Activated CD8-positive, alpha-beta T cell treated with anti-CD3 and anti-CD28 coated beads, Interleukin-2, amount 10 ng/mL, durations not matched to agents 7 days and 5 days (primary cell): ENCODE measurements at regions not wholly inside any gene's neighbourhood (a gene's known extent, or its start where the extent isn't known, plus 50 kb on each side); places are given as distances from the start of the nearest gene placed in this dataset.
"Not testable (repeated sequence)": the region's sequence is repeated elsewhere in the genome, so short reads cannot be mapped to it uniquely, and the experiment has no call there.

ENCODE experiments used
- ATAC-seq: fragments of 150-1000 bp; cut with Tn5 transposase; one replicate; pipeline ENCODE4 v1.10.0; 2021; ENCODE audit warnings: moderate library complexity
- CTCF ChIA-PET: fragments of 350-600 bp; sonication (Branson Sonifier 250); formaldehyde crosslinking; loops from one replicate; lab custom pipeline; 2021; ENCODE audit warnings: antibody characterized with exemption; lab: Charles Lee
- POLR2A ChIA-PET: fragments of 350-600 bp; sonication (Branson Sonifier 250); formaldehyde crosslinking; loops from one replicate; lab custom pipeline; 2021; ENCODE audit warnings: antibody characterized with exemption; lab: Charles Lee
- DNase-seq: peaks from one replicate; pipeline ENCODE4 v3.0.0-alpha.2; 2020
- H3K27ac Mint-ChIP-seq: one replicate; pipeline ENCODE4 v1.8.0; 2021; ENCODE audit warnings: mild to moderate bottlenecking, mixed read lengths
- H3K27me3 Mint-ChIP-seq: one replicate; pipeline ENCODE4 v1.8.0; 2021; ENCODE audit warnings: low read depth, mixed read lengths
- H3K36me3 Mint-ChIP-seq: one replicate; pipeline ENCODE4 v1.8.0; 2021; ENCODE audit warnings: low read depth, mixed read lengths
- H3K4me1 Mint-ChIP-seq: one replicate; pipeline ENCODE4 v1.8.0; 2021; ENCODE audit warnings: low read depth, mixed read lengths
- H3K4me3 Mint-ChIP-seq: one replicate; pipeline ENCODE4 v1.8.0; 2021; ENCODE audit warnings: mild to moderate bottlenecking, mixed read lengths
- H3K9me3 Mint-ChIP-seq: one replicate; pipeline ENCODE4 v1.8.0; 2022; ENCODE audit warnings: mixed read lengths; ENCODE audit not compliant: insufficient read depth

- Mint-ChIP-seq H3K4me1 (no peaks in the 10 kb centered on the region), H3K27ac (no peak overlapping the region), H3K27me3 (no peaks in the 10 kb centered on the region), H3K36me3 (no peaks in the 10 kb centered on the region), H3K4me3 (no peak overlapping the region), H3K9me3 (peaks cover 9% of the 10 kb centered on the region)
- ChIA-PET POLR2A (no interaction called here), CTCF (no interaction called here)
- DNase-seq: no peak
- no peak for ATAC-seq
These were observed 371.9 kb upstream of the SPAG17 start for GRCh38 chr1:118556936-118557335.

- no peak overlapping the region for H3K27ac Mint-ChIP-seq
- ChIA-PET CTCF (no interaction called here), POLR2A (no interaction called here)
- no peak for DNase-seq
- no peaks in the 10 kb centered on the region for H3K4me1 Mint-ChIP-seq
- no peaks in the 10 kb centered on the region for H3K27me3 Mint-ChIP-seq
- H3K36me3 Mint-ChIP-seq: no peaks in the 10 kb centered on the region
- no peak for ATAC-seq
- H3K4me3 Mint-ChIP-seq: no peak overlapping the region
- H3K9me3 Mint-ChIP-seq: peaks cover 10% of the 10 kb centered on the region
These were observed 370.6 kb upstream of the SPAG17 start for GRCh38 chr1:118555638-118556037.

GRCh38 chr1:118535901-118536300 is 350.9 kb upstream of the SPAG17 start:
- Mint-ChIP-seq H3K9me3 (no peaks in the 10 kb centered on the region), H3K4me1 (no peaks in the 10 kb centered on the region), H3K36me3 (no peaks in the 10 kb centered on the region), H3K4me3 (no peak overlapping the region), H3K27me3 (no peaks in the 10 kb centered on the region), H3K27ac (no peak overlapping the region)
- DNase-seq: no peak
- CTCF ChIA-PET: no interaction called here
- POLR2A ChIA-PET: no interaction called here
- no peak for ATAC-seq

GRCh38 chr1:118511922-118512321 is 326.9 kb upstream of the SPAG17 start:
- H3K4me3 Mint-ChIP-seq, POLR2A ChIA-PET, ATAC-seq, CTCF ChIA-PET, H3K27me3 Mint-ChIP-seq, H3K27ac Mint-ChIP-seq, DNase-seq, H3K4me1 Mint-ChIP-seq, H3K9me3 Mint-ChIP-seq, H3K36me3 Mint-ChIP-seq: not testable (repeated sequence)

- POLR2A ChIA-PET: no interaction called here
- CTCF ChIA-PET: no interaction called here
- H3K36me3 Mint-ChIP-seq: no peaks in the 10 kb centered on the region
- no peaks in the 10 kb centered on the region for H3K9me3 Mint-ChIP-seq
- H3K27me3 Mint-ChIP-seq: no peaks in the 10 kb centered on the region
- H3K4me3 Mint-ChIP-seq: no peak overlapping the region
- no peak for DNase-seq
- ATAC-seq: no peak
- H3K4me1 Mint-ChIP-seq: no peaks in the 10 kb centered on the region
- no peak overlapping the region for H3K27ac Mint-ChIP-seq
These were observed 319.8 kb upstream of the SPAG17 start for GRCh38 chr1:118504867-118505266.

- DNase-seq: no peak
- Mint-ChIP-seq H3K27me3 (no peaks in the 10 kb centered on the region), H3K4me1 (no peaks in the 10 kb centered on the region), H3K9me3 (no peaks in the 10 kb centered on the region), H3K36me3 (no peaks in the 10 kb centered on the region), H3K27ac (no peak overlapping the region), H3K4me3 (no peak overlapping the region)
- ChIA-PET POLR2A (no interaction called here), CTCF (no interaction called here)
- ATAC-seq: no peak
These were observed 319.2 kb upstream of the SPAG17 start for GRCh38 chr1:118504221-118504644.

- H3K27ac Mint-ChIP-seq: no peak overlapping the region
- POLR2A ChIA-PET: no interaction called here
- H3K9me3 Mint-ChIP-seq: no peaks in the 10 kb centered on the region
- ATAC-seq: no peak
- no peaks in the 10 kb centered on the region for H3K36me3 Mint-ChIP-seq
- no peak overlapping the region for H3K4me3 Mint-ChIP-seq
- CTCF ChIA-PET: no interaction called here
- H3K4me1 Mint-ChIP-seq: no peaks in the 10 kb centered on the region
- no peaks in the 10 kb centered on the region for H3K27me3 Mint-ChIP-seq
- DNase-seq: no peak
These were observed 318.7 kb upstream of the SPAG17 start for GRCh38 chr1:118503752-118504151.

GRCh38 chr1:118494998-118495397 is 310.0 kb upstream of the SPAG17 start:
- CTCF ChIA-PET: no interaction called here
- no peak for ATAC-seq

GRCh38 chr1:118488787-118489186 is 303.8 kb upstream of the SPAG17 start:
- ChIA-PET CTCF (no interaction called here), POLR2A (no interaction called here)
- DNase-seq: no peak
- no peak for ATAC-seq
- Mint-ChIP-seq H3K36me3 (no peaks in the 10 kb centered on the region), H3K4me3 (no peak overlapping the region), H3K27me3 (no peaks in the 10 kb centered on the region), H3K4me1 (no peaks in the 10 kb centered on the region), H3K27ac (no peak overlapping the region), H3K9me3 (no peaks in the 10 kb centered on the region)

More at GRCh38 chr1:118494998-118495397, 310.0 kb upstream of the SPAG17 start:
- no peak for DNase-seq
- H3K9me3 Mint-ChIP-seq: peaks cover 4% of the 10 kb centered on the region
- no peaks in the 10 kb centered on the region for H3K27me3 Mint-ChIP-seq
- H3K4me3 Mint-ChIP-seq: no peak overlapping the region
- no peak overlapping the region for H3K27ac Mint-ChIP-seq
- no peaks in the 10 kb centered on the region for H3K4me1 Mint-ChIP-seq
- H3K36me3 Mint-ChIP-seq: no peaks in the 10 kb centered on the region
- POLR2A ChIA-PET: no interaction called here

GRCh38 chr1:118487932-118488331 is 302.9 kb upstream of the SPAG17 start:
- CTCF ChIA-PET: no interaction called here
- Mint-ChIP-seq H3K4me1 (no peaks in the 10 kb centered on the region), H3K4me3 (no peak overlapping the region), H3K36me3 (no peaks in the 10 kb centered on the region), H3K27me3 (no peaks in the 10 kb centered on the region), H3K9me3 (no peaks in the 10 kb centered on the region), H3K27ac (no peak overlapping the region)
- POLR2A ChIA-PET: no interaction called here
- ATAC-seq (no peak), DNase-seq (no peak)

GRCh38 chr1:118487091-118487490 is 302.1 kb upstream of the SPAG17 start:
- no peak overlapping the region for H3K27ac Mint-ChIP-seq
- H3K4me3 Mint-ChIP-seq: no peak overlapping the region
- CTCF ChIA-PET: no interaction called here
- ATAC-seq (no peak), DNase-seq (no peak)
- no peaks in the 10 kb centered on the region for H3K27me3 Mint-ChIP-seq
- POLR2A ChIA-PET: no interaction called here
- no peaks in the 10 kb centered on the region for H3K36me3 Mint-ChIP-seq
- no peaks in the 10 kb centered on the region for H3K9me3 Mint-ChIP-seq
- no peaks in the 10 kb centered on the region for H3K4me1 Mint-ChIP-seq

- no peaks in the 10 kb centered on the region for H3K36me3 Mint-ChIP-seq
- H3K4me3 Mint-ChIP-seq: no peak overlapping the region
- no peaks in the 10 kb centered on the region for H3K27me3 Mint-ChIP-seq
- POLR2A ChIA-PET: no interaction called here
- no peak overlapping the region for H3K27ac Mint-ChIP-seq
- no peaks in the 10 kb centered on the region for H3K4me1 Mint-ChIP-seq
- CTCF ChIA-PET: no interaction called here
- no peak for DNase-seq
- peaks cover 6% of the 10 kb centered on the region for H3K9me3 Mint-ChIP-seq
- no peak for ATAC-seq
These were observed 301.2 kb upstream of the SPAG17 start for GRCh38 chr1:118486199-118486598.

GRCh38 chr1:118485757-118486156 is 300.7 kb upstream of the SPAG17 start:
- Mint-ChIP-seq H3K4me1 (no peaks in the 10 kb centered on the region), H3K9me3 (peaks cover 11% of the 10 kb centered on the region), H3K27me3 (no peaks in the 10 kb centered on the region), H3K27ac (no peak overlapping the region), H3K4me3 (no peak overlapping the region), H3K36me3 (no peaks in the 10 kb centered on the region)
- ChIA-PET POLR2A (no interaction called here), CTCF (no interaction called here)
- DNase-seq (no peak), ATAC-seq (no peak)
